Uterus (tissue), 2 donors: ENCODE measurements at regions not wholly inside any gene's neighbourhood (a gene's known extent, or its start where the extent isn't known, plus 50 kb on each side); places are given as distances from the start of the nearest gene placed in this dataset.

Source experiments
- CTCF ChIP-seq, 4 experiments: fragments of 200-600 bp in 2 of 4; fragments of 450-650 bp in 2 of 4; sonication (generic) in 2 of 4; IDR thresholded peaks; one replicate each; pipeline ENCODE4 v1.5.1; 2016 to 2019; ENCODE audit warnings: antibody characterized with exemption in 4 of 4, mild to moderate bottlenecking in 2 of 4, moderate library complexity in 1 of 4
- POLR2A ChIP-seq, 2 donors: fragments of 450-650 bp; IDR thresholded peaks; one replicate each; pipeline ENCODE4 v1.6.1; 2016; ENCODE audit warnings: antibody characterized with exemption in 2 of 2, mild to moderate bottlenecking in 1 of 2, moderate library complexity in 1 of 2

- TF ChIP-seq POLR2A (IDR thresholded peaks at IDR 0.05) (no peak), CTCF (IDR thresholded peaks at IDR 0.05) (no peak)
These were observed 82.4 kb downstream of the HDGFL1 start for GRCh38 chr6:22651731-22652130.
